ENCODE measurements at regions not wholly inside any gene's neighbourhood (a gene's known extent, or its start where the extent isn't known, plus 50 kb on each side); places are given as distances from the start of the nearest gene placed in this dataset.

GRCh38 chr4:42809419-42810084 is 83.0 kb upstream of the GRXCR1 start:
- TF ChIP-seq CTCF (IDR thresholded peaks at IDR 0.05): no peak
- TF ChIP-seq EP300 (IDR thresholded peaks at IDR 0.05): no peak
- TF ChIP-seq POLR2AphosphoS5 (IDR thresholded peaks at IDR 0.05): no peak
- TF ChIP-seq POLR2A (IDR thresholded peaks at IDR 0.05): no peak
